ENCODE measurements at regions not wholly inside any gene's neighbourhood (a gene's known extent, or its start where the extent isn't known, plus 50 kb on each side); places are given as distances from the start of the nearest gene placed in this dataset.

DNA sequence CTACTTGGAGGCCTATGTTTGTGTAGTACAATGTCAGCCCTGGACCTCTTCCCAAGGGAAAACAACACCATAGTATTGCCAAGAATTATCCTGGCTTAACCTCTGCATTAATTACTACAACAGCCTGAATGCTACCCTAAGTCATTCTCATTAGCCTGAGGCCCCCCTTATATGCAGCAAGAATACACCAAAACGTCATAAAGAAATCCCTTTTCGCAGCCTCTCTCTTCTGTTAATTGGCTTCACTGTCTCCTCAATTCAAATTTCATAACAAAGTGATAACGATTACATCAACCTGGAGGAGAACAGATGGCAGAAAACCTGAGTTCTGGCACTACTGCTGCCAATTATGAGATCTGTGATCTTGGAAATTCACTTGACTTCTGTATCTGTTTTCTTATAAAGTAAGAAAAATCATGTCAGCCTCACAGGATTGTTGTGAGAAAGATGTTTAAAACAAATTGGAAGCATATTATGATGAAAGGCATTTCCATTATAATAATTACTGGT is 1663.1 kb downstream of the STIM2 start:
- DNase-seq (no peak), ATAC-seq (no peak)
- Histone ChIP-seq H3K36me3 (ENCODE audit: low read depth) (no peaks in the 10 kb centered on the region), H3K9me3 (no peaks in the 10 kb centered on the region), H3K4me1 (ENCODE audit: low read depth) (no peaks in the 10 kb centered on the region), H3K4me3 (no peak overlapping the region)
- TF ChIP-seq, protein P1, sequence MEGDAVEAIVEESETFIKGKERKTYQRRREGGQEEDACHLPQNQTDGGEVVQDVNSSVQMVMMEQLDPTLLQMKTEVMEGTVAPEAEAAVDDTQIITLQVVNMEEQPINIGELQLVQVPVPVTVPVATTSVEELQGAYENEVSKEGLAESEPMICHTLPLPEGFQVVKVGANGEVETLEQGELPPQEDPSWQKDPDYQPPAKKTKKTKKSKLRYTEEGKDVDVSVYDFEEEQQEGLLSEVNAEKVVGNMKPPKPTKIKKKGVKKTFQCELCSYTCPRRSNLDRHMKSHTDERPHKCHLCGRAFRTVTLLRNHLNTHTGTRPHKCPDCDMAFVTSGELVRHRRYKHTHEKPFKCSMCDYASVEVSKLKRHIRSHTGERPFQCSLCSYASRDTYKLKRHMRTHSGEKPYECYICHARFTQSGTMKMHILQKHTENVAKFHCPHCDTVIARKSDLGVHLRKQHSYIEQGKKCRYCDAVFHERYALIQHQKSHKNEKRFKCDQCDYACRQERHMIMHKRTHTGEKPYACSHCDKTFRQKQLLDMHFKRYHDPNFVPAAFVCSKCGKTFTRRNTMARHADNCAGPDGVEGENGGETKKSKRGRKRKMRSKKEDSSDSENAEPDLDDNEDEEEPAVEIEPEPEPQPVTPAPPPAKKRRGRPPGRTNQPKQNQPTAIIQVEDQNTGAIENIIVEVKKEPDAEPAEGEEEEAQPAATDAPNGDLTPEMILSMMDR (IDR thresholded peaks at IDR 0.05): no peak
- intact Hi-C loops (cut with DNase I, micrococcal nuclease): no loop called here

DNA sequence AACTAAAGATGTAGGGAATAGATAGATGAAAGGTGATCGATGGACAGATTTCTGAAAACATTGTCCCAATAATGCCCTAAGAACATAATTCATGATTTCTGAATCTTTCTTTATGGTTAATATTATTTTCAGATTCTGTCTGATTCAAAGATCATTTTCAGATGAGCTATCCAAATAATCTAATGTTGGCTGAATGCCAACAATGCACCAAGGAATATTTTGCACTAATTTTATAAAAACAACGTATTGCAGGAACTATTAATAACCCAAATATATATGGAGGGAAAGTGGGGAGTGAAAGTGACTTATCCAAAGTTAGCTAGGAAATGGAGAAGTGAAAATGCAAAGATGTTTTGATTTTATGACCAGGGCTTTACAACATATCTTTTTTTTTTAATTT is 1675.5 kb downstream of the STIM2 start:
- TF ChIP-seq, protein P1 (IDR thresholded peaks at IDR 0.05): no peak
- Histone ChIP-seq H3K9me3 (no peaks in the 10 kb centered on the region), H3K4me1 (ENCODE audit: low read depth) (no peaks in the 10 kb centered on the region), H3K4me3 (no peak overlapping the region), H3K36me3 (ENCODE audit: low read depth) (no peaks in the 10 kb centered on the region)
- DNase-seq: no peak
- intact Hi-C loops (cut with DNase I, micrococcal nuclease): no loop called here
- no peak for ATAC-seq

DNA sequence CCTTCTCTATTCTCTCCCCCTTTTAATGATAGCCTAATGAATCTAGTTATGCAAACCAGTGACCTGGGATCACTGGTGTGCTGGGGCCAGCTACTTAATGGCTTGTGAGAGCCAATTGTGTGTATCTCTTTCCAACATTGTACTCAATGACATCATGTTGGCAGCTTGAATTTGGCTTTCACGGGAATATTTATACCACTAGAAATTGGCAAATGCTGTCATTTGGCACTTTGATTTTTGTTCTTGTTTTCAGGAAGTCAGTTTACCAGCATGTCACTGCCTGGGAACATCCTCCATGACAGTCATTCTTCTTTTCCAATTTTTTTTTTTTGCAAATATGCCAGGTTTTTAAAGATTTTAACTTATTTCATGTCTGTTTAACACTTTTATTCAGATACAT is 1685.3 kb downstream of the STIM2 start:
- ATAC-seq: no peak
- no peaks in the 10 kb centered on the region for H3K9me3 ChIP-seq
- H3K36me3 ChIP-seq (ENCODE audit: low read depth): no peaks in the 10 kb centered on the region
- intact Hi-C loops (cut with DNase I, micrococcal nuclease): no loop called here
- no peak overlapping the region for H3K4me3 ChIP-seq
- no peak for DNase-seq
- TF ChIP-seq, protein P1 (IDR thresholded peaks at IDR 0.05): no peak
- no peaks in the 10 kb centered on the region for H3K4me1 ChIP-seq (ENCODE audit: low read depth)

DNA sequence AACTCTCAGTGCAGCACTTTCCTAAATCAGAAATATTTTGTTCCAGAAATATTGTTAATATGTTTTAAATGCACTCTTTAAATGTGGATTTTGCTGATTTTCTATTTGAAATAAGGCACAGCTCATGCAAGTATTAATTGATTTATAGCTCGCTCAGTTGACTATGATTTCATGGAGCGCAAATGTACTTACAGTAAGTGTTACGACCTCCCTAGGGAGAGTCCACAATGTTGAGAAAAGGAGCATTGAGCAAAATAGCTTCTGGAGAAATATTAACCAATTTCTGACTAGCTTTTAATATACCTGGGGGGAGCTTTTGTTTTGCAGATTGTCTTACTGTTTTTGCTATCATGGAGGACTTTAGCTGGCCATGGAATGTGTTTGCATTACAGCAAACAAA is 1687.5 kb downstream of the STIM2 start:
- H3K4me3 ChIP-seq: no peak overlapping the region
- H3K36me3 ChIP-seq (ENCODE audit: low read depth): no peaks in the 10 kb centered on the region
- DNase-seq (no peak), ATAC-seq (no peak)
- no peaks in the 10 kb centered on the region for H3K9me3 ChIP-seq
- TF ChIP-seq, protein P1 (IDR thresholded peaks at IDR 0.05): no peak
- intact Hi-C loops (cut with DNase I, micrococcal nuclease): no loop called here
- H3K4me1 ChIP-seq (ENCODE audit: low read depth): no peaks in the 10 kb centered on the region

DNA sequence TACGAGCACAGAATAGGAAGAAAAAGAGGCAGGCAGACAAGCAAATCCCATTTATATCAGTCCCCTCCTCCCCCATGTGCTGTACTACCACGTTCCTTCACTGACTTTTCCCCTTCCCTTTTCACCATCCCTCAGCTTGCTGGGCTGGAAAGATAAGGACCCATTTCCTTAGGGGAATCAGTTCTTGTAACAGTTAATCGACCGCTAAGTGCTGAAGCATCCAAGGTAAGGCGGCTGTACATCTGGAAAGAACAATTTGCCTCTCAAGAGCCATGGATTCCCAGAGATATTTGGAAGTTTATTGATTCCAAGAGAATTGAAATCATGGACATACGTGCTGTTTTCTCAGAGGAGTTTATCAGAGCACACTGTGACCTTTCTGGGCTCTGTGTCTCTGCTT is 1688.0 kb downstream of the STIM2 start:
- intact Hi-C loops (cut with DNase I, micrococcal nuclease): no loop called here
- no peak for ATAC-seq

More for the DNA sequence above, 1688.0 kb downstream of the STIM2 start:
- Histone ChIP-seq H3K4me1 (ENCODE audit: low read depth) (no peaks in the 10 kb centered on the region), H3K36me3 (ENCODE audit: low read depth) (no peaks in the 10 kb centered on the region), H3K4me3 (no peak overlapping the region), H3K9me3 (no peaks in the 10 kb centered on the region)
- TF ChIP-seq, protein P1 (IDR thresholded peaks at IDR 0.05): no peak
- no peak for DNase-seq

Data from mucosa of descending colon (tissue), 3 donors.